ENCODE measurements at regions not wholly inside any gene's neighbourhood (a gene's known extent, or its start where the extent isn't known, plus 50 kb on each side); places are given as distances from the start of the nearest gene placed in this dataset.

DNA sequence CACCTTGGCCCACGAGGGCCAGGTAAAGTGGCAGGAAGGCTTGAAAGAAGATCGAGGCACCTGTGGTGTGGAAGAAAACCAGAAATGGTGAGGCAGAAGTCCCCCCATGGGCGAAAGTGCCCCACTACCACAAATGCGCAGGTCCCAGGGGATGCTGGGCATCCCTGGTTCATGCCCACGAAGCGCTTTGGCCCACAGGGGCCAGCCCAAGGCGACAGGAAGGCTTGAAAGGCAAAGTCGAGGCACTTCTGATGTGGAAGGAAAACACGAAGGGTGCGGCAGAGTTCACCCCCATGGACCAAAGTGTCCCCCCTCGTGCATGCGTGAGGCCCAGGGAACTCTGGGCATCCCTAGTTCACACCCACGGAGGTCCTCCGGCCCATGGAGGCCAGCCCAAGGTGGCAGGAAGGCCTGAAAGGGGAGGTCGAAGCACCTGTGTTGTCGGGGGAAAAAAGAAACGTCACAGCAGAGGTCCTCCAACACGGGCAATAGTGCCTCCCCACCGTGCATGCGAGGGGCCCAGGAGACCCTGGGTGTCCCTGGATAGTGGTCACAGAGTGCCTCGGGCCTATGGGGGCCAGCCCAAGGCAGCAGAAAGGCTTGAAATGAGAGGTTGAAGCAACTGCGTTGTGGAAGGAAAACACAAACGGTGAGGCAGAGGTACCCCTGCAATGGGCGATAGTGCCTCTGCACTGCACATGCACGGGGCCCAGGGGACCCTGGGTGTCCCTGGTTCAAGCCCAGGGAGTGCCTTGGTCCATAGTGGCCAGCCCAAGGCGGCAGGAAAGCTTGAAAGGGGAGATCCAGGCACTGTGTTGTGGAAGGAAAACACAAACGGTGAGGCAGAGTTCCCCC is 373.9 kb downstream of the ALG10 start:
- BruUV-seq (replicated peaks), result no TSS peak
- no peaks in the 10 kb centered on the region for H3K9me3 Mint-ChIP-seq (ENCODE audit: unreplicated experiment)
- peaks cover 6% of the 10 kb centered on the region for H3K36me3 Mint-ChIP-seq (ENCODE audit: insufficient read depth, unreplicated experiment)
- H3K36me3 ChIP-seq (ENCODE audit: control insufficient read depth, insufficient read depth, low read length), result no peaks in the 10 kb centered on the region; the same call in 1 of the 2 replicates
- H3K4me3 ChIP-seq (ENCODE audit: low read depth, low read length), result no peak overlapping the region
- no peaks in the 10 kb centered on the region for H3K27me3 ChIP-seq (replicated peaks; ENCODE audit: control insufficient read depth, insufficient read depth, low read length)
- POLR2A ChIA-PET, result no interaction called here
- no peaks in the 10 kb centered on the region for H3K4me1 ChIP-seq
- intact Hi-C loops (cut with micrococcal nuclease; ENCODE audit: unreplicated experiment), result no loop called here
- no peaks in the 10 kb centered on the region for H3K4me1 Mint-ChIP-seq (ENCODE audit: low read depth, unreplicated experiment)
- peaks cover 29% of the 10 kb centered on the region for H3K27me3 Mint-ChIP-seq (ENCODE audit: insufficient read depth, unreplicated experiment)
- DNase-seq, result peak; percentile 0 to 25
- H3K9me3 ChIP-seq, result peaks cover 21% of the 10 kb centered on the region; the same call in 1 of the 2 replicates
- CTCF ChIA-PET, result no interaction called here
- no peak overlapping the region for H3K27ac Mint-ChIP-seq (ENCODE audit: unreplicated experiment)
- TF ChIP-seq CTCF (IDR thresholded peaks at IDR 0.05; ENCODE audit: insufficient read depth in 1 of 2, low read depth in 1 of 2, low read length in 1 of 2, severe bottlenecking in 1 of 2, unreplicated experiment in 1 of 2), result no peak
- no peak overlapping the region for H3K4me3 Mint-ChIP-seq (ENCODE audit: unreplicated experiment)

GRCh38 chr12:34396861-34397590 is 374.7 kb downstream of the ALG10 start:
- no peaks in the 10 kb centered on the region for H3K27me3 ChIP-seq (replicated peaks; ENCODE audit: control insufficient read depth, insufficient read depth, low read length)
- TF ChIP-seq CTCF (IDR thresholded peaks at IDR 0.05; ENCODE audit: insufficient read depth in 1 of 2, low read depth in 1 of 2, low read length in 1 of 2, severe bottlenecking in 1 of 2, unreplicated experiment in 1 of 2), result no peak
- no peaks in the 10 kb centered on the region for H3K4me1 Mint-ChIP-seq (ENCODE audit: low read depth, unreplicated experiment)
- DNase-seq, result peak; percentile 0 to 30
- no peak overlapping the region for H3K4me3 Mint-ChIP-seq (ENCODE audit: unreplicated experiment)
- H3K36me3 Mint-ChIP-seq (ENCODE audit: insufficient read depth, unreplicated experiment), result peaks cover 6% of the 10 kb centered on the region
- no peaks in the 10 kb centered on the region for H3K4me1 ChIP-seq
- no TSS peak for BruUV-seq (replicated peaks)
- H3K4me3 ChIP-seq (ENCODE audit: low read depth, low read length), result no peak overlapping the region
- peaks cover 2% of the 10 kb centered on the region for H3K9me3 Mint-ChIP-seq (ENCODE audit: unreplicated experiment)
- POLR2A ChIA-PET, result no interaction called here
- H3K27me3 Mint-ChIP-seq (ENCODE audit: insufficient read depth, unreplicated experiment), result peaks cover 26% of the 10 kb centered on the region
- H3K36me3 ChIP-seq (ENCODE audit: control insufficient read depth, insufficient read depth, low read length), result no peaks in the 10 kb centered on the region; the same call in 1 of the 2 replicates
- CTCF ChIA-PET, result no interaction called here
- no peak overlapping the region for H3K27ac Mint-ChIP-seq (ENCODE audit: unreplicated experiment)
- peaks cover 23% of the 10 kb centered on the region; the same call in 1 of the 2 replicates for H3K9me3 ChIP-seq
- intact Hi-C loops (cut with micrococcal nuclease; ENCODE audit: unreplicated experiment), result no loop called here

DNA sequence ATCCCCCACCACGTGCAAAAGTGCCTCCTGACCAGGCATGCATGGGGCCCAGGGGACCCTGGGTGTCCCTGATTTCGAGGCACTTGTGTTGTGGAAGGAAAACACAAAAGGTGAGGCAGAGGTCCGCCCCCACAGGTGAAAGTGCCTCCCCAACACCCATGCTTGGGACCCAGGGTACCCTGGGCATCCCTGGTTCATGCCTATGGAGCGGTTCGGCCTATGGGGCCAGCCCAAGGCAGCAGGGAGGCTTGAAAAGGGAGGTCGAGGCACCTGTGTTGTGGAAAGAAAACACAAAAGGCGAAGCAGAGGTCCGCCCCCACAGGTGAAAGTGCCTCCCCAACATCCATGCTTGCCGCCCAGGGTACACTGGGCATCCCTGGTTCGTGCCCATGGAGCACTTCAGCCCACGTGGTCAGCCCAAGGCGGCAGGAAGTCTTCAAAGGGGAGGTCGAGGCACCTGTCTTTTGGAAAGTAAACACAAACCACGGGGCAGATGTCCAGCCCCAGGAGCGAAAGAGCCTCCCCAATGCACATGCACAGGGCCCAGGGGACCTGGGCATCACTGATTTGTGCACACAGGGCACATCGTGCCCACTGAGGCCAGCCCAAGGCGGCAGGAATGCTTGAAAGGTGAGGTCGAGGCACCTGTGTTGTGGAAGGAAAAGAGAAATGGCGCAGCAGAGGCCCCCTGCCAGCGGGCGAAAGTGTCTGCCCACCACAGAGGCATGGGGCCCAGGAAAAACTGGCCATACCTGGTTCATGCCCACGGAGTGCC is 375.5 kb downstream of the ALG10 start:
- Histone ChIP-seq H3K27me3 (replicated peaks; ENCODE audit: control insufficient read depth, insufficient read depth, low read length) (no peaks in the 10 kb centered on the region), H3K4me3 (ENCODE audit: low read depth, low read length) (no peak overlapping the region), H3K36me3 (ENCODE audit: control insufficient read depth, insufficient read depth, low read length) (no peaks in the 10 kb centered on the region; the same call in 1 of the 2 replicates), H3K4me1 (no peaks in the 10 kb centered on the region), H3K9me3 (peaks cover 30% of the 10 kb centered on the region)
- no peak overlapping the region for H3K4me3 Mint-ChIP-seq (ENCODE audit: unreplicated experiment)
- CTCF ChIA-PET, result no interaction called here
- H3K9me3 Mint-ChIP-seq (ENCODE audit: unreplicated experiment), result peaks cover 9% of the 10 kb centered on the region
- peak; percentile 0 to 29 for DNase-seq
- intact Hi-C loops (cut with micrococcal nuclease; ENCODE audit: unreplicated experiment), result no loop called here
- POLR2A ChIA-PET, result no interaction called here
- H3K27me3 Mint-ChIP-seq (ENCODE audit: insufficient read depth, unreplicated experiment), result peaks cover 23% of the 10 kb centered on the region
- no peak for TF ChIP-seq CTCF (IDR thresholded peaks at IDR 0.05; ENCODE audit: insufficient read depth in 1 of 2, low read depth in 1 of 2, low read length in 1 of 2, severe bottlenecking in 1 of 2, unreplicated experiment in 1 of 2)
- H3K4me1 Mint-ChIP-seq (ENCODE audit: low read depth, unreplicated experiment), result no peaks in the 10 kb centered on the region
- H3K27ac Mint-ChIP-seq (ENCODE audit: unreplicated experiment), result no peak overlapping the region
- no TSS peak for BruUV-seq (replicated peaks)
- H3K36me3 Mint-ChIP-seq (ENCODE audit: insufficient read depth, unreplicated experiment), result peaks cover 6% of the 10 kb centered on the region
